ENCODE measurements at regions not wholly inside any gene's neighbourhood (a gene's known extent, or its start where the extent isn't known, plus 50 kb on each side); places are given as distances from the start of the nearest gene placed in this dataset.

- TF ChIP-seq ZFP3 (CRISPR knock-in tag; IDR thresholded peaks at IDR 0.05), result no peak
- TF ChIP-seq POU6F1 (CRISPR knock-in tag; IDR thresholded peaks at IDR 0.05; ENCODE audit: borderline replicate concordance, low read depth), result no peak
- TF ChIP-seq BACH2 (CRISPR knock-in tag; IDR thresholded peaks at IDR 0.05; ENCODE audit: borderline replicate concordance), result no peak
- no peak for TF ChIP-seq PATZ1 (CRISPR knock-in tag; IDR thresholded peaks at IDR 0.05; ENCODE audit: borderline replicate concordance)
- TF ChIP-seq TCF4 (CRISPR knock-in tag; IDR thresholded peaks at IDR 0.05; ENCODE audit: borderline replicate concordance), result no peak
- no peak for TF ChIP-seq ZFP30 (CRISPR knock-in tag; IDR thresholded peaks at IDR 0.05)
- no peak for TF ChIP-seq ZC3H10 (CRISPR knock-in tag; IDR thresholded peaks at IDR 0.05)
- TF ChIP-seq RARB (CRISPR knock-in tag; IDR thresholded peaks at IDR 0.05), result no peak
- TF ChIP-seq CSRNP3 (CRISPR knock-in tag; IDR thresholded peaks at IDR 0.05), result no peak
- TF ChIP-seq CREB5 (CRISPR knock-in tag; IDR thresholded peaks at IDR 0.05; ENCODE audit: low read depth), result no peak
- TF ChIP-seq ZNF565 (CRISPR knock-in tag; conservative IDR thresholded peaks at IDR 0.05; ENCODE audit: low read depth), result no peak
These were observed 119.4 kb downstream of the CAND1 start for GRCh38 chr12:67388331-67389138.

All from SK-N-SH treated with all-trans-retinoic acid at 6 μM for 48 hours (cell line).